Activated naive CD8-positive, alpha-beta T cell treated with anti-CD3 and anti-CD28 coated beads, Interleukin-2, amount 10 ng/mL, durations not matched to agents 7 days and 5 days (primary cell): ENCODE measurements at regions not wholly inside any gene's neighbourhood (a gene's known extent, or its start where the extent isn't known, plus 50 kb on each side); places are given as distances from the start of the nearest gene placed in this dataset.

ENCODE experiments used
- ATAC-seq: fragments of 150-1000 bp; cut with Tn5 transposase; one replicate; pipeline ENCODE4 v1.10.0; 2021; ENCODE audit warnings: low read depth, moderate library complexity
- POLR2A ChIA-PET: fragments of 350-600 bp; sonication (Branson Sonifier 250); formaldehyde crosslinking; loops from one replicate; lab custom pipeline; 2021; ENCODE audit warnings: antibody characterized with exemption; lab: Charles Lee
- DNase-seq: peaks from one replicate; pipeline ENCODE4 v3.0.0; 2021
- H3K27ac Mint-ChIP-seq: one replicate; pipeline ENCODE4 v1.8.0; 2022; ENCODE audit warnings: mild to moderate bottlenecking, mixed read lengths
- H3K27me3 Mint-ChIP-seq: one replicate; pipeline ENCODE4 v1.8.0; 2022; ENCODE audit warnings: mild to moderate bottlenecking, moderate library complexity, mixed read lengths
- H3K36me3 Mint-ChIP-seq: one replicate; pipeline ENCODE4 v1.8.0; 2021; ENCODE audit warnings: mild to moderate bottlenecking, mixed read lengths
- H3K4me1 Mint-ChIP-seq: one replicate; pipeline ENCODE4 v1.8.0; 2021; ENCODE audit warnings: mixed read lengths
- H3K4me3 Mint-ChIP-seq: one replicate; pipeline ENCODE4 v1.8.0; 2022; ENCODE audit warnings: mild to moderate bottlenecking, moderate library complexity, mixed read lengths
- H3K9me3 Mint-ChIP-seq: one replicate; pipeline ENCODE4 v1.8.0; 2021; ENCODE audit warnings: mixed read lengths

- Mint-ChIP-seq H3K27me3 (peaks cover 21% of the 10 kb centered on the region), H3K4me1 (peaks cover 17% of the 10 kb centered on the region), H3K27ac (no peak overlapping the region), H3K36me3 (peaks cover 2% of the 10 kb centered on the region), H3K9me3 (peaks cover 7% of the 10 kb centered on the region), H3K4me3 (no peak overlapping the region)
- DNase-seq (no peak), ATAC-seq (no peak)
- POLR2A ChIA-PET: no interaction called here
Measured at GRCh38 chr17:83144421-83145357, 65.3 kb downstream of the METRNL start.

GRCh38 chr17:83145358-83145738, 65.9 kb downstream of the METRNL start:
- DNase-seq: no peak
- no peak for ATAC-seq
- Mint-ChIP-seq H3K9me3 (peaks cover 7% of the 10 kb centered on the region), H3K4me1 (peaks cover 17% of the 10 kb centered on the region), H3K27ac (no peak overlapping the region), H3K36me3 (peaks cover 2% of the 10 kb centered on the region), H3K27me3 (peaks cover 19% of the 10 kb centered on the region), H3K4me3 (no peak overlapping the region)
- POLR2A ChIA-PET: no interaction called here

- no peak for ATAC-seq
Measured at GRCh38 chr17:83145831-83146230, 66.4 kb downstream of the METRNL start.

GRCh38 chr17:83146347-83146746, 66.9 kb downstream of the METRNL start:
- POLR2A ChIA-PET: no interaction called here
- peaks cover 7% of the 10 kb centered on the region for H3K9me3 Mint-ChIP-seq
- no peak overlapping the region for H3K4me3 Mint-ChIP-seq
- peaks cover 19% of the 10 kb centered on the region for H3K27me3 Mint-ChIP-seq
- no peak overlapping the region for H3K27ac Mint-ChIP-seq
- peaks cover 2% of the 10 kb centered on the region for H3K36me3 Mint-ChIP-seq
- ATAC-seq (no peak), DNase-seq (no peak)
- H3K4me1 Mint-ChIP-seq: peaks cover 17% of the 10 kb centered on the region

More at GRCh38 chr17:83145831-83146230, 66.4 kb downstream of the METRNL start:
- H3K27ac Mint-ChIP-seq: no peak overlapping the region
- peaks cover 2% of the 10 kb centered on the region for H3K36me3 Mint-ChIP-seq
- POLR2A ChIA-PET: no interaction called here
- H3K27me3 Mint-ChIP-seq: peaks cover 18% of the 10 kb centered on the region
- H3K4me1 Mint-ChIP-seq: peaks cover 17% of the 10 kb centered on the region
- peaks cover 7% of the 10 kb centered on the region for H3K9me3 Mint-ChIP-seq
- no peak for DNase-seq
- H3K4me3 Mint-ChIP-seq: no peak overlapping the region

- Mint-ChIP-seq H3K27me3 (peaks cover 13% of the 10 kb centered on the region), H3K4me3 (peak overlapping the region; percentile 16), H3K4me1 (peaks cover 17% of the 10 kb centered on the region), H3K27ac (no peak overlapping the region), H3K36me3 (peaks cover under 1% of the 10 kb centered on the region), H3K9me3 (peaks cover 3% of the 10 kb centered on the region)
- ATAC-seq (no peak), DNase-seq (no peak)
- POLR2A ChIA-PET: no interaction called here
Measured at GRCh38 chr17:83147280-83147679, 67.9 kb downstream of the METRNL start.

GRCh38 chr17:83148317-83149028, 69.1 kb downstream of the METRNL start:
- Mint-ChIP-seq H3K27ac (no peak overlapping the region), H3K27me3 (peaks cover 10% of the 10 kb centered on the region), H3K36me3 (no peaks in the 10 kb centered on the region), H3K9me3 (no peaks in the 10 kb centered on the region), H3K4me1 (peaks cover 17% of the 10 kb centered on the region), H3K4me3 (no peak overlapping the region)
- no peak for DNase-seq
- POLR2A ChIA-PET: no interaction called here
- no peak for ATAC-seq

GRCh38 chr17:83149029-83149725, 69.8 kb downstream of the METRNL start:
- Mint-ChIP-seq H3K4me3 (no peak overlapping the region), H3K27me3 (peaks cover 10% of the 10 kb centered on the region), H3K4me1 (peaks cover 17% of the 10 kb centered on the region), H3K9me3 (no peaks in the 10 kb centered on the region), H3K27ac (no peak overlapping the region), H3K36me3 (no peaks in the 10 kb centered on the region)
- DNase-seq (no peak), ATAC-seq (no peak)
- POLR2A ChIA-PET: no interaction called here

- POLR2A ChIA-PET: no interaction called here
- ATAC-seq (no peak), DNase-seq (no peak)
- Mint-ChIP-seq H3K27me3 (peaks cover 10% of the 10 kb centered on the region), H3K27ac (no peak overlapping the region), H3K4me3 (no peak overlapping the region), H3K4me1 (peaks cover 17% of the 10 kb centered on the region), H3K36me3 (no peaks in the 10 kb centered on the region), H3K9me3 (no peaks in the 10 kb centered on the region)
Measured at GRCh38 chr17:83149761-83150251, 70.4 kb downstream of the METRNL start.

- Mint-ChIP-seq H3K27ac (no peak overlapping the region), H3K4me3 (no peak overlapping the region), H3K9me3 (no peaks in the 10 kb centered on the region), H3K4me1 (peaks cover 20% of the 10 kb centered on the region), H3K27me3 (peaks cover 10% of the 10 kb centered on the region), H3K36me3 (no peaks in the 10 kb centered on the region)
- DNase-seq (no peak), ATAC-seq (no peak)
- POLR2A ChIA-PET: no interaction called here
Measured at GRCh38 chr17:83150369-83151055, 71.1 kb downstream of the METRNL start.

- H3K27ac Mint-ChIP-seq: no peak overlapping the region
- H3K4me3 Mint-ChIP-seq: no peak overlapping the region
- DNase-seq: no peak
- POLR2A ChIA-PET: no interaction called here
- peaks cover 22% of the 10 kb centered on the region for H3K4me1 Mint-ChIP-seq
- H3K36me3 Mint-ChIP-seq: no peaks in the 10 kb centered on the region
- ATAC-seq: no peak
- peaks cover 7% of the 10 kb centered on the region for H3K27me3 Mint-ChIP-seq
- H3K9me3 Mint-ChIP-seq: no peaks in the 10 kb centered on the region
Measured at GRCh38 chr17:83151056-83151441, 71.6 kb downstream of the METRNL start.

GRCh38 chr17:83151442-83152226, 72.2 kb downstream of the METRNL start:
- Mint-ChIP-seq H3K36me3 (no peaks in the 10 kb centered on the region), H3K9me3 (no peaks in the 10 kb centered on the region), H3K27ac (no peak overlapping the region), H3K4me1 (peaks cover 21% of the 10 kb centered on the region), H3K27me3 (peaks cover 4% of the 10 kb centered on the region), H3K4me3 (no peak overlapping the region)
- DNase-seq: no peak
- POLR2A ChIA-PET: no interaction called here
- no peak for ATAC-seq

- no peak for ATAC-seq
- no peaks in the 10 kb centered on the region for H3K36me3 Mint-ChIP-seq
- no peak overlapping the region for H3K4me3 Mint-ChIP-seq
- no peak for DNase-seq
- no peaks in the 10 kb centered on the region for H3K9me3 Mint-ChIP-seq
- no peak overlapping the region for H3K27ac Mint-ChIP-seq
- H3K4me1 Mint-ChIP-seq: peaks cover 15% of the 10 kb centered on the region
- POLR2A ChIA-PET: no interaction called here
- peaks cover 4% of the 10 kb centered on the region for H3K27me3 Mint-ChIP-seq
Measured at GRCh38 chr17:83152227-83152744, 72.9 kb downstream of the METRNL start.
